GM21381 (cell line): ENCODE measurements at regions not wholly inside any gene's neighbourhood (a gene's known extent, or its start where the extent isn't known, plus 50 kb on each side); places are given as distances from the start of the nearest gene placed in this dataset.
A peak's percentile ranks its signal among the peaks of the same experiment; 100 is the strongest.
"Not testable (repeated sequence)": the region's sequence is repeated elsewhere in the genome, so short reads cannot be mapped to it uniquely, and the experiment has no call there.

Experiments used
- ATAC-seq: cut with Tn5 transposase; IDR thresholded peaks from one replicate; pipeline ENCODE4 v1.9.1; 2021; ENCODE audit warnings: mild to moderate bottlenecking, moderate library complexity; ENCODE audit not compliant: unreplicated experiment

DNA sequence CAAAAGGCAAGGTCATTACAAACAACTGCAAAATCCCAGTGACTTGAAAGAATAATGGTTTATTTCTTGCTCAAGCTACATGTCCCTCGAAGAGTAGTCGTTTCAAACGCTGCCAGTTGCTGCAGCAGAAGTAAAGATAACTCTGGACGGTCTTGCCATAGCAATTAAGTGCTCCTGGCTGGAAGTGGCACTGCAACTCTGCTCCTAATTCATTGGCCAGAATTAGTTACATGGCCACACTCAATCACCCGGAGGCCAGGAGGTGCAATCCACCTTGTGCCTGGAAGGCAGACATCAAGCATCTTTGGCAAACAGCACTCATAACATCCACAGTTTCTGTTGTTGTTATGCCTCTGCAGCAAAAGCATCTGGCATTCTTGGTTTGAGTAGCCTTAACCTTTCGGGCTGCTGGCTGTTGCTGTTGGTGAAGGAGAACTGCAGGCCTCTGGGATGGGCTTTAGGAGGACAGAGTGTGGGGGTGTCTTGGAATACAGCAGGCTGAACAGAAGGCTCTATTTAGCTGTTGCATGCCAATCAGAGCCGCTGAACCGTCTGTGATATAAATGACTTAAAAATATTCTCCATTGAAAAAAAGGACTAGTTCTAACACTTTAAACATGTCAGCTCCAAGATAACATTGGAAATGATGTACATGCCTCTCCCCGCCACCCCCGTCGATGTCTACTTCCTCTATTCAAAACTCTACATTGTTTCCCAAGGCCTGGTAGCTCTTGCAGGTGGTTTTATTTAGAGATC, 123.5 kb upstream of the DYRK2 start:
- ATAC-seq, result no peak

DNA sequence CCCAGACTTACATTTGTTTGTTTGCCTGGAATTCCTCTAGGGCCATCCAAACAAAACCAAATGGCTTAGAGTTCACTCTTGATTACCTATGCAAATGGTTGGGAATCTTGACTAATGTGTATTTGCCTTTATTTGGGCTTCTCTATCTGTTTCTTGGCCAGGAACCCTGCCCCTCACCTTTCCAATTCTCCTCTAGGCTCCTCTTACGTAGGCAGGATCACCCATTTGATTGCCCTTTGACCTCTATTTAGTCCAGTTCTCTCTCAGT, 123.0 kb upstream of the DYRK2 start:
- ATAC-seq, result no peak

DNA sequence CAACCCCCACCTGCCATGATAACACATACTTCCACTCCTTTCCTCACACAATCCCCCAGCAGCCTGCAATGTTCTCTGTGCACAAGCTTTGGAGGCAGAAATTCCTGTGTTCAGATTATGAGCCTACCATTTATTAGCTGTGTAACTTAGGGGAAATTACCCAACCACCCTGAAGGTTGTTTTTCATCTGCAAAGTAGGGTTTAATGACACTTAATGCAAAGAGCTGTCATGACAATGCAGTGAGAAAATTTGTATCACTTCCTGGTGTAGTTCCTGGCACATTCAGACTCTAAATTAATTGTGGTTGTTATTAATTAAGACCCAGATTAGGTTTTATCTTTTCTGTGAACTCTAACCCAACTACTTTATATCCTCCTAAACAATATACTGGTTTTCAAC, 122.4 kb upstream of the DYRK2 start:
- ATAC-seq, result no peak

DNA sequence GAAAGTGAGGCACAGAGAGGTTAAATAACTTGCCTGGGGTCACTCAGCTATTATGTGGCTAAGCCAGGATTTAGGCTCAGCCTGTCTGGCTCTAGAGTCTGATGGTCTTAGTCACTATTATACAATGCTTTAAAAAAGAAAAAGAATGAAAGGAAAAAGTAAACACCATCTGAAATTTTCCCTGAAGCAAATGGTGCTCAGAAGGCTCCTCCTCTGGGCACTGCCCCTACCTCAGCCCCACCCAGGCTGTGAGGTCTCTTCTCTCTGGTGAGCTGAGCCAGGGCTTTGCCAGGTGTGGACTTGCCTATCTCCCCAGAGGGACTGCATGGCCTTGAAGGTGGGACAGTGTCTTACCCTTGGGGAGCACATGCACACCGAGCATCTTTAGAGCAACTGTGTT, 117.5 kb upstream of the DYRK2 start:
- ATAC-seq, result no peak

DNA sequence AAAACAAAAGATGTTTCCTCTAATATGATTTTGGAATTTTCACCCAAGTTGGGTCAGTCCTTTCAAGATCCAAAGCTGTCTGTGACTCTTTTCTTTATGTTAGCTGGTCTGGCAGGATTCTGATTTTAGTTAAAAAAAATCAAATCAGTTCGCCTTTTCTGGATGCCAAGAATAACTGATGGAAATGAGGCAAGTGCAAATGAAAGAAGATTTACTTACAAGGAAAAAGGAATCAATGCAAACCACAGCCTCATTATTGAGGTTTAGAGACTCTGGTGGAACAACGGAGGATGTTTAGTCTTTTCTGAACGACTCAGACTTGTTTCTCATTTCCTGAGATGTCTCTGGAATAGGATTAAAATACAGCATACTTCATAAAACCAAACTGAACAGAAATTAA, 117.0 kb upstream of the DYRK2 start:
- no peak for ATAC-seq

DNA sequence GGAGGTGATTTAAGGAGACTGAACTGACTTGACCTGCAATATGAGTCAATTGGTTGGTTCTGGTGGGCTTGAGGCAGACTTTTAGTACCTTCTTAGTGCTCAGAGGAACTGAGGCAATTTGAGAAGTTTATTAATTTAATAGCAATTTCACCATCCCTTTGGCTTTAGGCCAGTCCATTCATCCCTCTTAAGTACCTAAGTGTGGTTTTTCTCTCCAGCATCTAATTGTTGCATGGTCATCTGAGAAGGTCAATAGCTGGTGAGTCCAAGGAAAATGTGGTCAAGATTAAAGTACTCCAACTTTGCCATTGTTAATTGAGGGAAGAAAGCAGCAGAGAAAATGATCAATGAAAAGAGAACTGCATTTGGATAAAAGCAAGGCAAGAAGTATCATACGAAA, 115.4 kb upstream of the DYRK2 start:
- ATAC-seq, result no peak

DNA sequence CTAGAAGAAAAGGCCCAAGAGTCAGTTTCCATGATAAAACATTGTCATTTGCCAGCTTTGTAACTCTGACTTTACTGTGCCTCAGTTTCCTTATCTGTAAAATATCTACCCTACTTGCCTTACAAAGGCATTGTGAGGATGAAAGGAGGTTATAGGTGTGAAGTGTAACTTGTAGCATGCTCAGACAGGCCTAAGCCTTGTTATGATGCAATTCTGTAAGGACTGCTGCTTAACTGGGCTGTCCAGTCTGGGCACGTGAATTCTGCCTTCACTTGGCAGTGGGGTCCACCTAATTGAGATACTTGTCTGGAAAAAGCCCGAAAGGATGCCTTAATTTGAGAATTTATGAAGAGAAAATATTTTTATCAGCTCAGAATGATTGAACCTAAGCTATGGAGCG, 114.5 kb upstream of the DYRK2 start:
- no peak for ATAC-seq

DNA sequence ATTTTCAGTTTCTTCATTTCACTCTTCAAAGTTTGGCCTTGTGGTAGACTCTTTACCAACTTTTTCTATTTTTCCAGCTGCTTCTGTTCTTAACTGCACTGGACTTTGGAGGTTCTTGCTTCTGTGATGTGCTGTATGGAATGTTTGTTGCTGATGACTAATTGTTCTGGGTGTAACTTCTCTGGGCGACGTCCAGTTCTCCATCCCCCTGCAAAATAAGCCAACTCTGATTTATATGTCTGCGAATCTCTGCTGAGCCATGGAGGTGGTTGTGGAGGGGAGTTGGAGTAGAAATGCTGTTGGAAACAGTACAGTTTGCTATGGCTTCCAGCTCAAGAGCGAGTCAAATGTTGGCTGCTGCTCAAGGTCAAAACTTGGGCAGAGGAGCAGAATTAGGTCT, 113.9 kb upstream of the DYRK2 start:
- ATAC-seq, result no peak

DNA sequence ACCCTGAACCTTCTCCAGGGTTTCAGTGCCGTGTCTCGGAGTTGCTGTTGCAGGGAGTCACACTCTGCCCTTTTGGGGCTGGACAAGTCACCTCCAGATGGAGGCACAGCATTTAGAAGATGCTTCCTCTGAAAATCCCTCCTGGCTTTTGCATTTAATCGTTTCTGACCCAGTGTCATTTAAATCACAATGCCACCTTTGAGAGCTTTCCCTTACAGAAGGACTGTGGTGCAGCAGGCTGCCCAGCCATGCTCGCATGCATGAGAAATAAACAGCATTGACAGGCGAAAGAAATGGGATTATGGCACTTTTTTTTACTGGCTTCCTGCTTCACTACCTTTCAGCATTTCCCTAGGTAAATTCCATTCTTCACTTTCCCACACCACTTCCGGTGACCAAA, 113.4 kb upstream of the DYRK2 start:
- ATAC-seq, result no peak

DNA sequence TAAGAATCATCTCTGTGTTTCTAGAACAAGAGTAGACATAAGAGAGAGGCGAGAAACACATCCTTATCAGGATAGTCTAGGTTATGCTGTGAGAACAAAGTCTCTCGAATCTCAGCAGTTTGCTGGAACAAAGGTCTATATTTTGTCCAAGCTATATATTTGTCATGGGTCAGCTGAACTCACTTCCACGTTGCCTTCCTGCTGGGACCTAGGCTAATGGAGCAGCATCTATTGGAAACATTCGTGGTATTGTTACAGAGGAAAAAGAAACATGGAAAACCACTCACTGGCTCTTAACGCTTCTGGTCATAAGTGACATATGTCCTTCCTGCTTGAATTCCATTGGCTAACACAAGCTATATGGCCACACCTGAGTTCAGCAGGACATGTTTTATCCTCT, 112.6 kb upstream of the DYRK2 start:
- ATAC-seq, result no peak

DNA sequence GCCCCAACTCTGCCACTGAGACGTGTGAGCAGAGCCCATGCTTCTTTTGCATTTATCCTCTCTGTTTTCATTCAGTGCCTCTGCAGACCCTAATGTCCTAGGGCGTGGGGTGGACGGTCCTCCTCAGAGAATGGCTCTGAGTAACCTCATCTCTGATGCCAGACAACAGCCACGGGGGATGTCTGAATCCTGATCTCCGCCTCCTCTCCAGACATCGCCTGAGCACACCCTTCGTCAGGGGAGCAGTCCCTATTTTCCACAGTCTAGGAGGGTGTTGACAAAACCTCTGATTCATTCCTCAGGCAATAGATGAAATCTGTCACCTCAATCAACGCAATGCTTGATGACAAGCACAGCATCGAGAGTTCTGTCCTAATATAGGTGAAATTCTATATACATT, 109.2 kb upstream of the DYRK2 start:
- ATAC-seq, result no peak

DNA sequence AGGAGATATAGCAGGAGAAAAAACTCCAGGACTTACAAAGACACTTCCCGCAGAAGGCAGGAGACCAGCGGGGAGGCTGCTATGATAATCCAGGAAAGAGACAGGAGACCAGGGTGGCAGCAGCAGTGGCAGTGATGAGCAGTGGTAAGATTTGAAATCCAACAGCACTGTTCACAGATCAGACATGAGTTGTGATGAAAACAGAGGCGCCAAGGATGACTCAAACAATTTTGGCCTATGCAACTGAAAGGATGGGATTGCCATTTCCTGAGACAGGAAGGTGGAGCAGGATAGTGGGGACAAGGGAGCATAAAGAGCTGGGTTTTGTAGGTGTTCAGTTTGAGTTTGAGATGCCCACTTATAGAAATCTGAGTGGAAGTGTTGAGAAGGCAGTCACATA, 108.6 kb upstream of the DYRK2 start:
- ATAC-seq, result no peak

DNA sequence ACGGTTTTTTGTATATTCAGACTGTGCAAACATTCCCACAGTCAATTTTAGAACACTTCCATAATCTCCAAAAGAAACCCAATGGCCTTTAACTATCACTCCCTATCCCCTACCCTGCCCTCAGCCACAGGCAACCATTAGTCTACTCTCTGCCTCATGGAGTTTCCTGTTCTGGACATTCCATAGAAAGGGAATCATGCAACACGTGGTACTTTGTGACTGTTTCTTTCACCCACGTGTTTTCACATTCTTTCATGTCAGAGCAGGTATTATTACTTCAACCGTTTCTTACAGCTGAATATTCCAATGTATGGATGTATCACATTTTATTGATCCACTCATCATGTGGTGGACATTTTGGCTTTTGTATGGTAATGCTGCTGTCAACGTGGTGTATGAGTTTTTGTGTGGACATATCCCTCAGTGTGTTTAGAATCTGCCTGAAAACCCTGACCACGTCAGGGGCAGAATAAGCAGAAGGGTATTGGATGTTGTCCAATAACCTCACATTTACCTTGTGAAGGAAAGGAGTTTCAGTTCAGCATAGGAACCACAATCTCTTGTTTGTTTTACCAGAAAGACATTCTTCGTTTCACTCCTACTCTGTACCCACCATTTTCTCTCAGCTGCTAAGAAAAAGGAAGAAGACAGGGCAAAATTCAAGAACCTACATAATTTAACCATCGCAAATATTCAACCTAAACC, 107.5 kb upstream of the DYRK2 start:
- ATAC-seq, result peak; percentile 89

DNA sequence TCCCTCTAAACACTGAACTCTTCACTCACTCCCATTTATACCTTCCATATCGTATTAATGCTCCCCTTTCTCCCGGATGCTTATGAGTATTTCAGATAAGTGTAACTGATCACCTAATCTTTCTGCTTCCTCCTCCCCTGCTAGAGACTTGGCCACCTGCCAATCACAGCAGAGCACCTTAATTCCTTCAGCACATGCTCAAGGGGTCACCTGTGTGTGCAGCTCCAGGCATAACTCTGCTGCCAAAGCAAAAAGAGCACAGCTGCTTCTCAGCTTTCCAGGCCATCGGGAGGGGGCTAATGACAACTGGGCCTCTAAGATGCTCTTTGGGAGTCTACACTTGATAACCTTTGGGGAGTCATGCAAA, 106.9 kb upstream of the DYRK2 start:
- ATAC-seq, result peak; percentile 22

DNA sequence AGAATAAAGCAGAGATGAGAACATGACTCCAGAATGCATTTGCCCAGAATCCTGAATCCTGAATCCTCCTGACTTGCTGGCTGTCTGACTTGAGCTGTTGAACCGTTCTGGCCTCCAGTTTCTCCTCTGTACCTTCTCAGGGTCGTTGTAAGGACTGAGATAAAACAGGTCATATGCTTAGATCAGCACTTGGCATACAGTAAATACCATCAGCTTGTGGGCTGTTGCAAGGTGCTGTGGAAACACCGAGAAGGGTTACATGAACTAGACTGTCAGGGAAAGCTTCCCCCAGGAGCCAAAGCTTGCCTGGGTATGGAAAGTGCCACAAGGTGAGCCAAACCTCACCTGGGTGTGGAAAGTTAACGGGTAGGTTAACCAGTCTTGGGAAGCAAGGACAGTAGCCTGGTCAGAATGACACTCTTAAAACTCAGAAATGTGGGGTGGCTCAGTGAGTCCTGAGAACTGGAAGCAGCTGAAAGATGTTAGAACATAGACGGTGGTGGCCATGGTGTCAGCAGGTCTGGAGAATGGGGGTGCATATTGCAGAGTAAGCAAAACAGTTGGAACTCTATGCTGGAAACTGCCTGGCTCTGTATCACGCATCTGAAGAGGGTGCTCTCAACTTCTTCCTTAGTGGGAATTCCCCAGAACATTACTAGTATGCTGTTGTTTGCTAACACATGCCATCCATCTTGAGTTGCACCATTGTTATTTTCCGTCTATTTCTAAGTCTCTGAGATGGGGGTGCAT, 105.3 kb upstream of the DYRK2 start:
- no peak for ATAC-seq

DNA sequence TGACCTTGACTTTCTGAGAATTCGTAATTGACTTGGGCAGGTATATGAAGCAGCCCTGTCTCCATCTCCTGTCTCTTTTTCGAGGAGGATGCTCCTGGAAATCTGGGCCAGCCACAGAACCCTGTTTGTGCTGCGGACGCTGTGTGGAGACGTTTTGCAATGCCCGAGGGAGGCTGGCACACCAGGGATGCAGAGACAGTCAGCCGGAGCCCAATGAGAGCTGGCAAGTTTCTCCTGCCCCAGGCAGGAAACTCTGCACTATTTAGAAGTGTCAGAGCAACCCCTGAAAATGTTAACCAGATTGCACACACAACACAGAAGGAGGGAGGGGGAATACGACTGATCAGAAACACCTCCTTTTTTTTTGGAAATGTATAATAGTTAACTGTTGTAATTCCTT, 103.2 kb upstream of the DYRK2 start:
- ATAC-seq, result no peak

DNA sequence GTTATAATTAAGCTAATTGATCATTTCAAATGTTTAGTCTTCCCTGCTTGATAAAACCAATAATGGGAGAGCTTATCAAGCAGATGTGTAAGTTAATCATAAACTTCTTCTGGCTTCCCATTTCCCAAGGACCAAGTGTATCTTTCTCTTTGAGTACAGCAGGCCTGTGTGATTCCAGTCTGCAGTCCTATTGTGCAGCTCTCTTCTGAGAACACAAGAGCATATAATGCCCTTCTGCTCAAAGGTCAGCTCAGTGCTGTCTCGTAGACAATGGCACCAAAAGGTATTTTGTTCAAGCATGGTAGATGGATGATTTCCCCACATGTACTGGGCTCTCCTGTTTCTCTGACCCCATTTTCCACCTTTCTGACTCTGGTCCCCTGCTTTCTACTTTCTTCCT, 101.8 kb upstream of the DYRK2 start:
- no peak for ATAC-seq

DNA sequence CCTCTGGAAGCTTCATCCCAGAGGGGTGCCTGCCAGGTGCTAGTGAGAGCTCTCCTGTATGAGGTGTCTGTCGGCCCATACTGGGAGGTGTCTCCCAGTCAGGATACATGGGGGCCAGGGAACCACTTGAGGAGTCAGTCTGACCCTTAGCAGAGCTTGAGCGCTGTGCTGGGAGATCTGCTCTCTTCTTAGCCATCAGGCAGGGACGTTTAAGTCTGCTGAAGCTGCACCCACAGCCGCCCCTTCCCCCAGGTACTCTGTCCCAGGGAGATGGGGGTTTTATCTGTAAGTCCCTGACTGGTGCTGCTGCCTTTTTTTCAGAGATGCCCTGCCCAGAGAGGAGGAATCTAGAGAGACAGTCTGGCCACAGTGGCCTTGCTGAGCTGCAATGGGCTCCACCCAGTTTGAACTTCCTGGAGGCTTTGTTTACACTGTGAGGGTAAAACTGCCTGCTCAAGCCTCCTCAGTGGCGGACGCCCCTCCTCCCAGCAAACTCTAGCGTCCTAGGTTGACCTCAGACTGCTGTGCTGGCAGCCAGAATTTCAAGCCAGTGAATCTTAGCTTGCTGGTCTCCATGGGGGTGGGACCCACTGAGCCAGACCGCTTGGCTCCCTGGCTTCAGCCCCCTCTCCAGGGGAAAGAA, 93.3 kb upstream of the DYRK2 start:
- not testable (repeated sequence) for ATAC-seq

DNA sequence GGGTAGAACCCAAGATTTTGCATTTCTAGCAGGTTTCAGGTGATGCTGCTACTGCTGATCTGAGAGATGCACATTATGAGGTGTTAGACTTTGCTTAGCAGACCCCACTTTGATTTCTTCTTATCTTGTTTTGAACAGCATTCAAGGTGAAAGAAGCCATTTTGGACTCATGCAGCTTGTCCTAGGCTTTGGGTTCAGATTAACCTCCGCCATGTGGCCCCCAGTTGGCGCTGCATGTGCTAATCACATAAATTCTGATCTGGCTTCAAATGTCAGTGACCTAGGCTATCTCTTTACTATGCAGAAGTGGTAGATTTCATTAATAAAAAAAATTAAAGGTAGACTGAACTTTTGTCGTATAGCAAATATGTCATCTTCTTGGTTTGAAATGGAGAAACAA, 89.8 kb upstream of the DYRK2 start:
- no peak for ATAC-seq

DNA sequence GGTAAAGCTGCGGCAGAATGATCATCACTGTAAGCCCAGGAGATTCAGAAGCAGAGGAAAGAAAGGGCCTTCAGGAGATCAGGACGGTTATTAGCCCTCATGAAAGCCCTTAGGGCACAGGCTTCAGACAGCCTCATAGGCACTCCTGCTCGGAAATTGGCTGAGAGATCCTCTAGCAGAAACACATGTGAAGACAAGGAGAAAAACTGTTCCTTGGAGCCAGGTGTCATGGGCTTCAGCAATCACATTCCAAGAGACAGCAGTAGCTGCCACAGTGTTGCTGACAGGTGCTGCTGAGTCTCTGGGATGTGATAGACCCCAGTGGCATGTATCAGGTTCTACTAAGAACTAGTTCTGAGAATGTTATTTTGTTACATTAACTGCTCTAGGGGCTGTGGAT, 88.8 kb upstream of the DYRK2 start:
- ATAC-seq, result no peak

DNA sequence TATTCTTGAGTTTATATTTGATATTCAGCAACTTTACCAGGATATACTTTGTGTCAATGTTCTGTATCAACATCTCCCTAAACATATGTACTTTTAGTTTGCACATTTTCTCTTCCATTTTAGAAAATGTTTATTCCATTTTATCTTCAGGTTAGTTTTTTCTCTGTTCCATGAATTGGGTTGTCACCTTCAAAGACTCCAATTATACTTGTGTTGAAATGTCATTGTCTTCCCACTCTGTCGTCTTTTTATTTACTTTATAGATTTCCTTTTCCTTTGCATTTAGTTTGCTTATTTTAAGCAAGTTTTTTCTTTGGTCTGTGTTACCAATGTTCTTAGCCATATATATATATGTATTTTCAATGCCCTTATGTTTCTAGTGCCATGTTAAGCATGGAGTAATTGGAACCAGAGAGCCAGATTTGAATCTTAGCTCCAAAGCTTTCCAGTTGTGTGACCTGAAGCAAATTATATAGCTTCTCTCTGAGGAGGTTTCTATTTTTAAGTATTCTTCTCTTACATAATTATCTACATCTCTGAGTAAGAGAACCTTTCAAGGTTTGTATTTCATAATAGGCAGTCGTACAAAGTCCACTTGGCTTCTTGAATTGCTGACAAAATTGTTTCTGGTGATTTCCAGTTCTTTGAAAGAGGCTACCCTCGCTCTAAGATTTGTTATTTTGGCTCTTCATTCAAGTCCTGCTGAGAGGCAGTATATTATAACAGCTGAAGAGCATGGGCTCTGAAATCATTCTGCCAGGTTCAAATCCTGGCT, 85.8 kb upstream of the DYRK2 start:
- no peak for ATAC-seq
